ENCODE measurements at regions not wholly inside any gene's neighbourhood (a gene's known extent, or its start where the extent isn't known, plus 50 kb on each side); places are given as distances from the start of the nearest gene placed in this dataset.

GRCh38 chr3:44048196-44048924, 193.3 kb upstream of the TOPAZ1 start:
- in situ Hi-C loops (cut with HindIII; ENCODE audit: low pct_unique_long_range_greater_than_20kb, low sequenced_read_pairs), result no loop called here
- no peak for DNase-seq (ENCODE audit: low read depth)

GRCh38 chr3:44048949-44049348, 192.7 kb upstream of the TOPAZ1 start:
- DNase-seq (ENCODE audit: low read depth), result no peak
- in situ Hi-C loops (cut with HindIII; ENCODE audit: low pct_unique_long_range_greater_than_20kb, low sequenced_read_pairs), result no loop called here

GRCh38 chr3:44050101-44050500, 191.6 kb upstream of the TOPAZ1 start:
- DNase-seq (ENCODE audit: low read depth), result no peak
- in situ Hi-C loops (cut with HindIII; ENCODE audit: low pct_unique_long_range_greater_than_20kb, low sequenced_read_pairs), result no loop called here

- in situ Hi-C loops (cut with HindIII; ENCODE audit: low pct_unique_long_range_greater_than_20kb, low sequenced_read_pairs), result no loop called here
- DNase-seq (ENCODE audit: low read depth), result no peak
Observed at GRCh38 chr3:44050867-44051266, 190.8 kb upstream of the TOPAZ1 start.

GRCh38 chr3:44055951-44056350, 185.7 kb upstream of the TOPAZ1 start:
- DNase-seq (ENCODE audit: low read depth), result no peak

GRCh38 chr3:44056446-44057240, 185.0 kb upstream of the TOPAZ1 start:
- DNase-seq (ENCODE audit: low read depth), result no peak
- in situ Hi-C loops (cut with HindIII; ENCODE audit: low pct_unique_long_range_greater_than_20kb, low sequenced_read_pairs), result no loop called here

More at GRCh38 chr3:44055951-44056350, 185.7 kb upstream of the TOPAZ1 start:
- in situ Hi-C loops (cut with HindIII; ENCODE audit: low pct_unique_long_range_greater_than_20kb, low sequenced_read_pairs), result no loop called here

- in situ Hi-C loops (cut with HindIII; ENCODE audit: low pct_unique_long_range_greater_than_20kb, low sequenced_read_pairs), result no loop called here
- no peak for DNase-seq (ENCODE audit: low read depth)
Observed at GRCh38 chr3:44058022-44058867, 183.4 kb upstream of the TOPAZ1 start.

GRCh38 chr3:44058868-44059203, 182.8 kb upstream of the TOPAZ1 start:
- in situ Hi-C loops (cut with HindIII; ENCODE audit: low pct_unique_long_range_greater_than_20kb, low sequenced_read_pairs), result no loop called here

GRCh38 chr3:44060164-44060563, 181.5 kb upstream of the TOPAZ1 start:
- in situ Hi-C loops (cut with HindIII; ENCODE audit: low pct_unique_long_range_greater_than_20kb, low sequenced_read_pairs), result no loop called here
- DNase-seq (ENCODE audit: low read depth), result no peak

More at GRCh38 chr3:44058868-44059203, 182.8 kb upstream of the TOPAZ1 start:
- DNase-seq (ENCODE audit: low read depth), result no peak

- no peak for DNase-seq (ENCODE audit: low read depth)
- in situ Hi-C loops (cut with HindIII; ENCODE audit: low pct_unique_long_range_greater_than_20kb, low sequenced_read_pairs), result no loop called here
Observed at GRCh38 chr3:44061268-44061667, 180.4 kb upstream of the TOPAZ1 start.

- DNase-seq (ENCODE audit: low read depth), result no peak
- in situ Hi-C loops (cut with HindIII; ENCODE audit: low pct_unique_long_range_greater_than_20kb, low sequenced_read_pairs), result no loop called here
Observed at GRCh38 chr3:44061961-44062360, 179.7 kb upstream of the TOPAZ1 start.

- in situ Hi-C loops (cut with HindIII; ENCODE audit: low pct_unique_long_range_greater_than_20kb, low sequenced_read_pairs), result no loop called here
- DNase-seq (ENCODE audit: low read depth), result peak; percentile 79
Observed at GRCh38 chr3:44065311-44066094, 176.2 kb upstream of the TOPAZ1 start.

GRCh38 chr3:44066806-44067205, 174.9 kb upstream of the TOPAZ1 start:
- in situ Hi-C loops (cut with HindIII; ENCODE audit: low pct_unique_long_range_greater_than_20kb, low sequenced_read_pairs), result no loop called here
- DNase-seq (ENCODE audit: low read depth), result peak; percentile 49

- no peak for DNase-seq (ENCODE audit: low read depth)
Observed at GRCh38 chr3:44067431-44067830, 174.3 kb upstream of the TOPAZ1 start.

GRCh38 chr3:44068753-44069152, 172.9 kb upstream of the TOPAZ1 start:
- DNase-seq (ENCODE audit: low read depth), result no peak
- in situ Hi-C loops (cut with HindIII; ENCODE audit: low pct_unique_long_range_greater_than_20kb, low sequenced_read_pairs), result no loop called here

More at GRCh38 chr3:44067431-44067830, 174.3 kb upstream of the TOPAZ1 start:
- in situ Hi-C loops (cut with HindIII; ENCODE audit: low pct_unique_long_range_greater_than_20kb, low sequenced_read_pairs), result no loop called here

GRCh38 chr3:44069276-44069675, 172.4 kb upstream of the TOPAZ1 start:
- in situ Hi-C loops (cut with HindIII; ENCODE audit: low pct_unique_long_range_greater_than_20kb, low sequenced_read_pairs), result no loop called here

GRCh38 chr3:44070841-44071546, 170.7 kb upstream of the TOPAZ1 start:
- no peak for DNase-seq (ENCODE audit: low read depth)
- in situ Hi-C loops (cut with HindIII; ENCODE audit: low pct_unique_long_range_greater_than_20kb, low sequenced_read_pairs), result no loop called here

More at GRCh38 chr3:44069276-44069675, 172.4 kb upstream of the TOPAZ1 start:
- DNase-seq (ENCODE audit: low read depth), result no peak
